ENCODE measurements at regions not wholly inside any gene's neighbourhood (a gene's known extent, or its start where the extent isn't known, plus 50 kb on each side); places are given as distances from the start of the nearest gene placed in this dataset.

DNA sequence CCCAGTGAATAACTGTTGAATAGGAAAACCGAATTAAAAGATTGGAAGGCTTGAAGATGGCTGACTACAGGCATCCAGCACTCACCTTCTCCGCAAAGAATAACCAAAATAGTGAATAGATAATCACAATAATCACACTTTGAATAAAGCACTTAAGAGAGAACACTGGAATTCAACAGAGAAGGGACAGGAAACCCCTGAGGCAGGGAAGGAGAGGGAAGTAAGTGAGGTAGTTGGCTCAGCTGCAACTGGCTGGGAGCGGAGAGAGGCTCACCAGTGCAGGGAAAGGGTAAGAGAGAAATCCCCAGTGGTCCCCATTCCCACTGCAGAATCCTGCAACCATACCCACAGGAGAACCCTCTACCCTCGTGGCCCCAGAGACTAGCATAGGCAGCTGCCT, 246.6 kb upstream of the NCKAP5 start:
- no peaks in the 10 kb centered on the region for H3K27me3 ChIP-seq (ENCODE audit: control insufficient read depth, low read length)
- H4K20me1 ChIP-seq (ENCODE audit: control insufficient read depth, insufficient read depth, low read depth, low read length) = no peaks in the 10 kb centered on the region

DNA sequence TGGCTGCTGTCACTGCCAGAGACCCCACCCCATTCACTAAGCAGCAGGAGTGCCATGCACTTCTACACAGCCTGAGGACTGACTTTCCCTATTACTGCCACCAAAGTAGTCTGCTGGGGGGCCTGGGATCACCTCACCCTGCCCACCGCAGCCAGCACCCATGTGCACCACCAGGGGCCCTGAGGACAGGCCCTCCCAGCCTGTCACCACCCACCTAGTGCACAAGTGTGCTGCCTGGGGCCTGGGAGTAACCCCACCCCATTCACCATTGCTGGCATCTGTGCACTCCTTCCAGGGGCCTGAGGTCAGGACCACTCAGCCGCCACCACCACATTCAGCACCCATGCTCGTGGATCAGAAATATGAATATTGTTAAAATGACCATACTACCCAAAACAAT, 247.8 kb upstream of the NCKAP5 start:
- Histone ChIP-seq H3K36me3 (ENCODE audit: control insufficient read depth, low read length) (no peaks in the 10 kb centered on the region), H3K9me3 (ENCODE audit: control insufficient read depth, insufficient read depth, low read length) (peaks cover 19% of the 10 kb centered on the region), H3K4me1 (ENCODE audit: control insufficient read depth, low read length) (peaks cover 9% of the 10 kb centered on the region), H3K9me2 (replicated peaks; ENCODE audit: control insufficient read depth, low read length) (no peaks in the 10 kb centered on the region), H3K4me3 (ENCODE audit: low read length) (no peak overlapping the region), H3F3A (ENCODE audit: control insufficient read depth, insufficient read depth) (peaks cover 18% of the 10 kb centered on the region), H3K27me3 (ENCODE audit: control insufficient read depth, low read length) (no peaks in the 10 kb centered on the region), H3K79me2 (ENCODE audit: control insufficient read depth, low read length) (no peaks in the 10 kb centered on the region), H4K20me1 (ENCODE audit: control insufficient read depth, insufficient read depth, low read depth, low read length) (no peaks in the 10 kb centered on the region), H3K4me2 (ENCODE audit: low read length) (no peak overlapping the region), H3K27ac (ENCODE audit: low read depth, low read length) (no peak overlapping the region)
- TF ChIP-seq EZH2phosphoT487 (IDR thresholded peaks at IDR 0.05; ENCODE audit: borderline replicate concordance, low read length) (no peak), CTCF (IDR thresholded peaks at IDR 0.05; ENCODE audit: low read depth, low read length, poor library complexity, severe bottlenecking) (no peak)

More for the DNA sequence above, 246.6 kb upstream of the NCKAP5 start:
- no peaks in the 10 kb centered on the region for H3K79me2 ChIP-seq (ENCODE audit: control insufficient read depth, low read length)
- no peak overlapping the region for H3K4me2 ChIP-seq (ENCODE audit: low read length)
- H3K9me2 ChIP-seq (replicated peaks; ENCODE audit: control insufficient read depth, low read length) = no peaks in the 10 kb centered on the region
- H3K27ac ChIP-seq (ENCODE audit: low read depth, low read length) = no peak overlapping the region
- TF ChIP-seq CTCF (IDR thresholded peaks at IDR 0.05; ENCODE audit: low read depth, low read length, poor library complexity, severe bottlenecking) (no peak), EZH2phosphoT487 (IDR thresholded peaks at IDR 0.05; ENCODE audit: borderline replicate concordance, low read length) (no peak)
- H3K9me3 ChIP-seq (ENCODE audit: control insufficient read depth, insufficient read depth, low read length) = peaks cover 26% of the 10 kb centered on the region
- H3K36me3 ChIP-seq (ENCODE audit: control insufficient read depth, low read length) = no peaks in the 10 kb centered on the region
- H3K4me1 ChIP-seq (ENCODE audit: control insufficient read depth, low read length) = peaks cover 16% of the 10 kb centered on the region
- peaks cover 26% of the 10 kb centered on the region for H3F3A ChIP-seq (ENCODE audit: control insufficient read depth, insufficient read depth)
- H3K4me3 ChIP-seq (ENCODE audit: low read length) = no peak overlapping the region

GRCh38 chr2:133817680-133818566, 249.7 kb upstream of the NCKAP5 start:
- TF ChIP-seq CTCF (IDR thresholded peaks at IDR 0.05; ENCODE audit: low read depth, low read length, poor library complexity, severe bottlenecking) (no peak), EZH2phosphoT487 (IDR thresholded peaks at IDR 0.05; ENCODE audit: borderline replicate concordance, low read length) (no peak)
- H4K20me1 ChIP-seq (ENCODE audit: control insufficient read depth, insufficient read depth, low read depth, low read length) = no peaks in the 10 kb centered on the region

More at GRCh38 chr2:133817680-133818566, 249.7 kb upstream of the NCKAP5 start:
- no peaks in the 10 kb centered on the region for H3K4me1 ChIP-seq (ENCODE audit: control insufficient read depth, low read length)
- H3K4me3 ChIP-seq (ENCODE audit: low read length) = no peak overlapping the region
- no peak overlapping the region for H3K27ac ChIP-seq (ENCODE audit: low read depth, low read length)
- no peaks in the 10 kb centered on the region for H3K36me3 ChIP-seq (ENCODE audit: control insufficient read depth, low read length)
- H3K9me3 ChIP-seq (ENCODE audit: control insufficient read depth, insufficient read depth, low read length) = peaks cover under 1% of the 10 kb centered on the region; the same call in 1 of the 2 replicates
- H3K9me2 ChIP-seq (replicated peaks; ENCODE audit: control insufficient read depth, low read length) = no peaks in the 10 kb centered on the region
- no peaks in the 10 kb centered on the region for H3F3A ChIP-seq (ENCODE audit: control insufficient read depth, insufficient read depth)
- no peak overlapping the region for H3K4me2 ChIP-seq (ENCODE audit: low read length)
- H3K27me3 ChIP-seq (ENCODE audit: control insufficient read depth, low read length) = no peaks in the 10 kb centered on the region
- H3K79me2 ChIP-seq (ENCODE audit: control insufficient read depth, low read length) = no peaks in the 10 kb centered on the region

All from DOHH2 (cell line).